Stimulated activated CD8-positive, alpha-beta memory T cell treated with anti-CD3 and anti-CD28 coated beads, Interleukin-4, amount 100 ng/mL, for 24 hours (primary cell): ENCODE measurements at regions not wholly inside any gene's neighbourhood (a gene's known extent, or its start where the extent isn't known, plus 50 kb on each side); places are given as distances from the start of the nearest gene placed in this dataset.
A peak's percentile ranks its signal among the peaks of the same experiment; 100 is the strongest.

Source experiments
- DNase-seq: peaks from one replicate; pipeline ENCODE4 v3.0.0-alpha.2; 2020; ENCODE audit warnings: low read depth

DNA sequence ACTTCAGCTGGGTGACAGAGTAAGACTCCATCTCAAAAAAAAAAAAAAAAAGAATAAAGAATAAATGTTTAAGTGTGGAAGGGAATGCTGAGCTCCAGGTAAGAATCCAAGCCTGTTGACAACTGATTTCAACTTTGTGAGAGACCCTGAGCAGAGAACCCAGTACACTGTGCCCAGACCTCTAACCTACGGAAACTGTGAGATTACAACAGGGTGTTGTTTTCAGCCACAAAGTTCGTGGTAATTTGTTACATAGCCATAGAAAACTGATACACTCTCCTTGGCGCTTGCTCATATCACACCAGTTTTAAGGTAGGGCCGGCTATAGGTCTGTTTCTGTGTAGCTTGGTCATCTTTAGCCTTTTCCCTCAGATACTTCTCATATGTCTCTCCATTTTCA lies 98.4 kb upstream of the PAPOLG start:
- DNase-seq = no peak

DNA sequence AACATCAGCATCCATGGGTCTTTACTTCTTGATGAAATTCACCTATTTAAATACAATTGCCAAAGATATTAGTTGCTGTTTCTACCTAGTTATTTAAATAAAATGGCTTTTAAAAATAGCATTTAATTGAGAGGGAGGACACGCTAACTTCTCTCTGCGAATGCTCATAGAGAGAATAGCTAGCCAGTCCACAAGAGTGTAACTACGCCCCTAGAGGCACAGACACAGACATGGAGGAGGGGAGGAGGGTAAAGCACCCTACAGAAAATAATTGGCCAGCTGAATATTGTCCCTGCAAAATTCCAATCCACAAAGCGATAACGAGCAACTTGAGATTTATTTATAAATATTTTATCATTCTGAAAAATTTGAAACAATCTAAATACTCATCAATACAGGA lies 97.0 kb upstream of the PAPOLG start:
- no peak for DNase-seq

DNA sequence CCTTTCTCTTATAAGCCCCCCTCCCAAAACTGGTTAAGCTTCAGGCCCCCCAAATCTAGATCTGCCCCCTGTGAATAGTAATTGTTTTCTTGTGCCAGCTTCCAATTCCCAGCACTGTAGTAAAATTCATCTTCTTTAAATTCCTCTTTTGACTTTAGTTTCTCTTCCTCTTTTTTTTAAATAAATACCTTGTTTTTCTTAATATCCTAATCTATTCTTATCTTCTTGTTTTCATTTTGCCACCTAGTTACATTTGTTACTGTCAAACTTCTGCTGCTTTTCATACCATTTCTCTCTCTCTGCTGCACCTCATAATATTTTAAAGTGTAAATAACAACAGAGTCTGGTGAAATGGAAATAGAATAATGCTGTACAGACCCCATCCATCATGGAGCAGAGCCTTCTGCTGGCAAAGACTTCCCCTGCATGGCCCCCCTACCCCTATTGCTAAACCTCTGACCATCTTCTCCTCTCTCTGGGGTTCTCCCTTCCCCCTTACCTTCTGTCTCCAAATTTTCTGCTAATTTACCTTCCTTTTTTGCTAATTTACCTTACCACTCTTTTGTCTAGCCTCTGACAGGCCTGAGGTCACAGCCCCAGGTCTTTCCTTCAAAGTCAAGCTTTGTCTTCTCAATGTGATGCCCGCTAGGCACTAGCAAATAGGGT lies 94.9 kb upstream of the PAPOLG start:
- no peak for DNase-seq

DNA sequence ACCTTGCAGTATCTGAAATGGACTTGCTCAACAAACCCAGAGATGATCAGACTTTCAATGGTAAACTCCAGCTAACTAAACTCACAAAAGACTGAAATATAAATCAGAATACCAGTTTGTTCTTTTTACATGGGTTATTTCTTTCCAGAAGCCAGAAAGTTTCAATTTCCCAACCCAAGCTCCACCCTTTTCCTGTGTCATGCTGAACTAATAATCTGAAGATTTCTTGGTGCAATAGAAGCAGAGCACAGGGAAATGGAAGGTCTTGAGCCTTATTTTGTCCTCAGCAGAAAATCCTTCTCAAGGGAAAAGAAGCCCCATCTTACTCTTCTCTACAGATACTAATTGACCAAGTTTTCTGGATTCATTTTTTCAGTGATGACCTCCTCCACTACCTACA lies 93.3 kb upstream of the PAPOLG start:
- no peak for DNase-seq

DNA sequence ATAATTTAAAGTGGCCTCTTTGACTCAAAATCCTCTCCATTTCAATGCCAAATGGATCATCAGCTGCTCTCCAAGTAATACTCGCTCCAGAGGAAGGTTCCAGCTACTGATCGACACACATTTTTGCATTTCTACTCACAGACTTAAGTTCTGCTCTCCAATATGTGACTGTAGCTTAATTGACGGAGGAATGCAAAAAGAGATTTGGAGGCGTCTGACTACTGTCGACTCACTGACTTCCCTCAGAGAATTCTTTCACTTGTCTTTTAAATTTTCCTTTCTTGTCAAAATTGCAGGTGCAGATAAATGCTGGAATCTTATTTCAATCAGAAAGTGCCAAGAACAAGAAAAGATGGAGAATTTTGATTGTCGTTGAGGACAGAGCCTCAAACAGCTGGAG lies 84.1 kb upstream of the PAPOLG start:
- DNase-seq = no peak

DNA sequence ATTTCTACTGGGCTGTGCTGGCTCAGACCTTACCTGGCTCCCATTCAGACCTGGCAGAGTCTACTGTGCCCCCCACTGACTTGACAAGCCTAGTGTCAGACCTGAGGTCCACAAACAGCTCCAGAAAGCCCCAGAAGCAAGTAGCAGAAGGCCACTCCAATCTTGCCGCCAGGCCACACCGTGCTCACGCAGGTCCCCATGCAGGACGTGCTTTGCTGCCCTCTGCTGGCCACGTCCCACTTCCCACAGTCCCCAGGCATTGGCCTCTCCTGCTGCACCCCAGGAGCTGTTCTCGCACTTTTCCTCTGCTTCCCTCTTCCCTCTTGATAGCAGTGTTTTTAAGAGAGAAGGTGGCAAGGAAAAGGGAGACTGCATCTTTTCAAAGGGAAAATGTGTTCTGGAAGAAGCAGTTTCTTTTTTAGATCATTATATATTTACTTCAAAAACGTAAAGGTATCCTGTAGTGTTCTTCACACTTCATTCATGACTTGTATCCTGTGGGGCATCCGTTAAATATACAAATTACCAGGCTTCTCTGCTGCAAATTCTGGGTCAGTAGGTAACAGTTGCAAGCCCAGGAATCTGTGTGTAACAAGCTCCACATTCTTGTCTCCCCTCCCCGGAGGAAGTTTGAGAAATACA lies 81.4 kb upstream of the PAPOLG start:
- DNase-seq = peak; percentile 68

DNA sequence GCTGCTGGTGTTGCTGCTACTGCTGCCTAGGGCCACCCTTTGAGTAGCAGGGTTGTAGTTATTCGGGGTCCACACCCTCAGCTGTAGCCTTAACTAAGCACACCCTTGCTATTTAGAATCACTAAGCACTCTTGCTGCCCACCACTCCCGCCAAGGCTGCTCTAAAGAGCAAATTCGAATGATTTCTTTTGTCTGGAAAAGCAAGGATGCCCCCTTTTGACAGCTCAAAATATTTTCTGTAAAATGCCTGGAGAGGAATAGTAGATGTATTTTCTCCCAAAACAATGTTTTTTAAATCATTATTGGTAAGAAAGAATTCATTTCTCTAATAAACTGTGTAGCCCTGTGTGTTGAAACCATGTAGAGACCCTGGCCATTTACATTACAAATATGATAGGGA lies 80.8 kb upstream of the PAPOLG start:
- DNase-seq = no peak

DNA sequence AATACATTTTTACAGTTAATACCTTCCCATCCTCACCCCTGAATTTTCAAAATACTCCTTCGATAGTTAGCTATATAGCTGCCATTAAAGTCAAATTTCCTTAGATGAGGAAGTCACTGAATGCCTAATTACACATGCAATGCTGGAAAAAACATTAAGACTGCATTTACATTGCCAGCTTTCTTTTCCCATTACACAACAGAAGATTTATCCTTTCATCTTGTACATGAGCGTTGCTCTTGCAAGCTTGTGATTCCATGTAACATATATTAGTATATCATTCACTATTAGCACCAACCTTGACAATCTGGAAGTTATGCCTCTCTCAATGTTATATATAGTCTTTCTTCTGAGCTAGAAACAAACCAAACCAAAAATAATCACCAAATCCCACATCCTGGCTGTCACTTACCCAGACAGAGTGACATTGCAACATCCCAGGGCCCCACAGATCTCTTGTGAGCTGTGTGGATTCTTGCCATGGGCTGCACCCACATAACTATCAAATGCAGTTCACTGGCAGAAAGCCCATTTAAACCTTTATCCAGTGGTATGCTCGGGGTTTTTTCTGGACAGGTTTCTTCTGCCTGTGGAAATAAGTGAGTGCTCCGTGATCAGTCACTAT lies 79.2 kb upstream of the PAPOLG start:
- DNase-seq = no peak

DNA sequence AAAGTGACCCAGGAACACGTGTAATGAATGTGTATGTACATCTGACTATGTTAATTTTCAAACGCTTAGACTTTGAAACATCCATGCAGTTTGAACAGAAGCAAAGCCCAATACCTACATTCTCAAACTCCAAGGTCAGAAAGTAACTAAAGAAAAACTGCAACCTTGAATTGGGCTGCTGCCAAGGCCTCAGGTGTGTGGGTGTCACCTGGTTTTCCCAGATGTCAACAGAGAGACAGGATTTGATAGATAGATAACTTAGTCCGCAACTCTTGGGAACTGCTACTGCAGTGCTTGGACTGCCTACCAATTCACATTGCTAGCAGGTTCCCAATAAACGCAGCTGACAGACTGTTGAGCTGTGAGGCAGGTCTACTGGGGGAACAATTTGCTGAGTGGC lies 78.7 kb upstream of the PAPOLG start:
- no peak for DNase-seq

DNA sequence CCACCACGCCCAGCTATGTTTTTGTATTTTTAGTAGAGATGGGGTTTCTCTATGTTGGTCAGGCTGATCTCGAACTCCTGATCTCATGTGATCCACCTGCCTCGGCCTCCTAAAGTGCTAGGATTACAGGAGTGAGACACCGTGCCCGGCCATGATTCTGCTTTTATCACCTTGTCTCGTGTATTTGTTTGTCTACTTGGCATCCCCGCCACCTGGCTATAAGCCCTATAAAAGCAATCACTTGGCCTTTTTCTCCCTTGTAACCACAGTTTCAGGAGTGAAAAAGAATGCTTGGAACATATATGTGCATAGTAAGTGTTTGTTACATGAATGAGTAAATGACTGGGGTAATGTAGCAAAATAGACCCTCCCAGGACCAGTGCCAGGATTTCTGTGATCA lies 77.5 kb upstream of the PAPOLG start:
- no peak for DNase-seq

DNA sequence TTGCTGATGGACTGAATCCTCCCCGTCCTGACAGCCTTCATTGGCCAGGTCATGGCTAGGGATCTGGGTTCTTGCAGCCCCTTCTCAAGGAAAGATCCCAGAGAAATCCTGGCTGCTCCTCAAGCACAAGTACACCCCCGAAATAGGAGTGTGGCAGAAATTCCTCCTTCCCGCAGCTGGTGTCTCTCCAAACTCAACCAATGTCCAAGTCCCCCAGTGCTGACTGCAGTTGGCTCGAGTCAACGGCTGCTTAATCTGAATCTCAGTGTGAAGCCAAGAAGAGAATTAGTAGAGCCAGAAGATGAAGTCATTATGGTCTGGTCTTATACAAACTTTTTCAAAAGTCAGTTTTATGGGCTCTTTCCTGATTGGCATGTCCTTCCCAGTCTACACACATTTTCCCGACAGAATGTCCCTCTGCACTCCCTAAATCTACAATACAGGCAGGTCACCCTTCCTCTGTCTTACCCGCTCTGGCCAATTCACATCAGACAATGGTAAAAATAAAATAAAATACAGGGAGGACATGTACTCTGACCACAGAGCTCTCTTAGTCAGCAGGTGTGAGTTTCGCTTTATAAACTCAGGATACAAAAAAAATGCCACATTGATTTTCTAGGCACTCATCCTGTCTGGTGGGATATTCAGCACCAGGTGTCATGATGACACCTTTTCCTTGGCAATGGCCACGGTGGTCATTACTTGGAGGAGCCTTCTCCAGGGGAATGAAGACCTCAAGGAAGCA lies 76.9 kb upstream of the PAPOLG start:
- DNase-seq = no peak

DNA sequence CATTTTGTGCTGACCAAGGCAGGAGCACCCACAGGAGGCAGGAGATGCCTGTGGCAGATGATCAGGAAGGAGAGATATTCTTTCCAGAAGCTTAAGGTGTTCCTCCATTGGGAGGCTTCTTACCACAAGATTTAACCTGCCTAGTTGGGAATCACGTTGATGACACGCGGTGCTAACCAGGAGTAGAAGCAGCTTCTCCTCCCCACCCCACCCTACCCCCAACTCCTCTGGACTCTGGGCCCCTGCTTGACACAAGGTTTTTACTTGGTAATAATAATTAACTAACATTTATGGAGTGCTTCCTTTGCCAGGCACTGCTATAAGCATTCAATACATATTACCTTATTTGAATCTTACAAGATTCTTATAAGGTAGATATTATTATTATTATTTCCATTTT lies 62.5 kb upstream of the PAPOLG start:
- no peak for DNase-seq

DNA sequence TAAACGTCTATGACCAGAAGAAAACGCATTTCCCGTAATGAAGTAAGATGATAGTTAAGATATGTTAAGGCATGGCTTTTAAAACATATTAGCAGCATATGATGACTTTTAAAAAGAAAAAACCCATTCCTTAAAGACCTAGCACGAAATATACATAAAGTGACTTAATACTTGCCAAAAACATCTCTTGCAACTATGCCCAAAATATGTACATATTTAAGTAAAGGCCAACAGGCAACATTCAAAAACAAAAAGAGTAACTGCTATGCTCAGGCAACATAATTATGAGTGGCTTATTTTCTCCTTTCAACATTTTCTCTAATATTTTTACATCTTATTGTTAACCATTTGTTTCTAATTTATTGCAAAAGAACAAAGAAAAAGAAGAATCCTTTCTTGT lies 60.3 kb upstream of the PAPOLG start:
- no peak for DNase-seq

DNA sequence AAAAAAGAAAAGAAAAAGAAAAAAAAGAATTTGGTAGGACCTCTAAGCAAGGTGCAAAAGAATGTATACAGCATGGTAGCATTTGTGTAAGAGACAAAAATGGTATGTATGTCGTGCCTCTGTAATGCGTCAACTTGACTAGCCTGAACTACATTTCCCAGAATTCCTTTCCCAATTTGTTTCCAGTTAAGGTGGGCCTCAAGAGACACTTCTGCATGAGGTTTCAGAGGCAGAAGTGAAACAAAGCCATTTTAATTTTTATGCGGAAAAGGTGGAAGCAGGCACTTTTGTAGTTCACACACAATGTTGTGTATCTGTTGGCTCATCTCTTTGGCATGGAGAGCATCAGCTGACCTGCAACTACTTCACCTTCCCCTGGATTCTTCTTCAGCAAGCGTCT lies 56.5 kb upstream of the PAPOLG start:
- no peak for DNase-seq

DNA sequence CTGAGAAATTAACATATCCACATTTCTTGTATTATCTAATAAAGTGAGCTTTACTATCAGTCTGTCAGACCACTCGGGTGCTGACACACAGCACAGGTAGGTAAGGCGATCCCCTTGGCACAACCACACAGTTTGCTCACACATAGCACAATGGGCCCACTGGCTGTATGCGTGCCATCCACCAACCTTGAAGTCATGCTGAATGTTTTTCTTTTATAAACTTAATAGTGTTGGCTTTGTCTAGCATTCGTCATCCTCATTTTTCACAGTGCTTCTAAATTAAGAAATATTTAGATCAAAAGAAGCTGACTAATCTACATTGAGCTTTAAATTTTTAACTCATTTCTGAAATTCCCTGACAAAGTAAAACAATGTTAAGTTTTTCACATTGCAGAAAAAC lies 50.0 kb upstream of the PAPOLG start:
- no peak for DNase-seq
